HepG2 (cell line): ENCODE measurements at regions not wholly inside any gene's neighbourhood (a gene's known extent, or its start where the extent isn't known, plus 50 kb on each side); places are given as distances from the start of the nearest gene placed in this dataset.

Experiments used
- ATAC-seq: fragments of 200-7000 bp; cut with Tn5 transposase; 3 replicates; pipeline ENCODE4 v1.9.1; 2020; ENCODE audit warnings: mild to moderate bottlenecking, moderate library complexity
- BruUV-seq: library from RNA; stranded (reverse); fragments of 400-500 nt; replicated peaks from 2 replicates; lab custom pipeline; 2021; lab: Mats Ljungman, UMichigan
- CTCF ChIA-PET: fragments of 300-600 bp; formaldehyde crosslinking; extraction: SDS; loops from one replicate; lab custom pipeline; 2021; ENCODE audit warnings: low total read pairs, inconsistent platforms, low intra/inter-chr PET ratio; lab: Yijun Ruan, JAX
- POLR2A ChIA-PET: fragments of 350-600 bp; sonication (Branson Sonifier 250); formaldehyde crosslinking; loops from one replicate; lab custom pipeline; 2020; ENCODE audit warnings: antibody characterized with exemption, inconsistent platforms; lab: Yijun Ruan, JAX
- DNase-seq: peaks from one replicate; pipeline ENCODE4 v3.0.0-alpha.2; 2015; ENCODE audit warnings: low spot score
- FAIRE-seq: peaks from 3 replicates; lab custom pipeline; 2011; peaks lifted over from hg19 to GRCh38; lab: Jason Lieb, UNC
- H2AFZ ChIP-seq: one replicate; pipeline ENCODE4 v1.6.1; 2011; ENCODE audit warnings: low read length, inconsistent platforms
- H3K27ac ChIP-seq: fragments of 300-600 bp; 3 replicates; pipeline ENCODE4 v1.8.0; 2011; ENCODE audit warnings: mixed run types, mild to moderate bottlenecking, mixed read lengths, low read length, inconsistent platforms; ENCODE audit not compliant: insufficient read depth; ENCODE audit errors: extremely low read length
- H3K27me3 ChIP-seq, 2 experiments: fragments of 200-600 bp in 1 of 2; 2 replicates in 1 of 2; 3 replicates in 1 of 2; pipeline versions ENCODE4 v1.6.0 to v1.8.0; 2011; ENCODE audit warnings: low read length in 2 of 2, mild to moderate bottlenecking in 2 of 2, moderate library complexity in 2 of 2, inconsistent platforms in 1 of 2; ENCODE audit not compliant: insufficient read depth in 2 of 2, control insufficient read depth in 1 of 2
- H3K36me3 ChIP-seq, 2 experiments: fragments of 200-600 bp in 1 of 2; replicated peaks in 1 of 2; 2 replicates in 1 of 2; 3 replicates in 1 of 2; pipeline versions ENCODE4 v1.5.1 to v1.8.0; 2011; ENCODE audit warnings: low read length in 2 of 2, inconsistent platforms in 1 of 2; ENCODE audit not compliant: insufficient read depth in 2 of 2, control insufficient read depth in 1 of 2
- H3K4me1 ChIP-seq: 2 replicates; pipeline ENCODE4 v1.5.1; 2012; ENCODE audit warnings: low read length, inconsistent platforms; ENCODE audit not compliant: insufficient read depth
- H3K4me2 ChIP-seq: 2 replicates; pipeline ENCODE4 v1.6.0; 2011; ENCODE audit warnings: low read depth, low read length, inconsistent platforms
- H3K4me3 ChIP-seq, 3 experiments: fragments of 200-600 bp in 1 of 3; sonication (generic), shearing (Covaris generic) in 1 of 3; replicated peaks in 1 of 3; 2 replicates each; pipeline ENCODE4 v1.5.1; 2011 to 2016; ENCODE audit warnings: low read length in 3 of 3, inconsistent platforms in 2 of 3, low read depth in 2 of 3, mild to moderate bottlenecking in 2 of 3, control low read depth in 1 of 3, mixed read lengths in 1 of 3; ENCODE audit not compliant: insufficient read depth in 1 of 3
- H3K79me2 ChIP-seq: one replicate; pipeline ENCODE4 v1.6.1; 2011; ENCODE audit warnings: low read length, inconsistent platforms; ENCODE audit not compliant: insufficient read depth
- H3K9ac ChIP-seq: 2 replicates; pipeline ENCODE4 v1.6.0; 2011; ENCODE audit warnings: mild to moderate bottlenecking, low read depth, low read length, inconsistent platforms; ENCODE audit not compliant: insufficient read depth
- H3K9me3 ChIP-seq: 2 replicates; pipeline ENCODE4 v1.5.1; 2012; ENCODE audit warnings: mild to moderate bottlenecking, low read length
- H4K20me1 ChIP-seq: 2 replicates; pipeline ENCODE4 v1.6.0; 2011; ENCODE audit warnings: inconsistent platforms, mild to moderate bottlenecking, low read length, moderate library complexity; ENCODE audit not compliant: insufficient read depth
- ATF7 ChIP-seq, 2 experiments: fragments of 450-650 bp in 1 of 2; sonication (generic) in 1 of 2; formaldehyde crosslinking in 1 of 2; IDR thresholded peaks; 2 replicates each; pipeline versions ENCODE4 v1.4.0 to v1.6.1; 2016 to 2020; ENCODE audit warnings: antibody characterized with exemption in 1 of 2, mild to moderate bottlenecking in 1 of 2, missing genetic modification reagents in 1 of 2
- BCL6 ChIP-seq: IDR thresholded peaks from 2 replicates; pipeline ENCODE4 v1.6.1; 2016; ENCODE audit warnings: missing genetic modification reagents, missing compliant biosample characterization
- CREB1 ChIP-seq, 2 experiments: fragments of 450-650 bp in 1 of 2; IDR thresholded peaks; 2 replicates each; pipeline ENCODE4 v1.6.1; 2016 to 2017; ENCODE audit warnings: control low read depth in 1 of 2, mild to moderate bottlenecking in 1 of 2, missing compliant biosample characterization in 1 of 2, missing genetic modification characterization in 1 of 2
- KLF9 ChIP-seq: IDR thresholded peaks from 2 replicates; pipeline ENCODE4 v1.6.1; 2016; ENCODE audit warnings: low read depth
- MIER3 ChIP-seq: IDR thresholded peaks from 2 replicates; pipeline ENCODE4 v1.6.1; 2016; ENCODE audit warnings: missing compliant biosample characterization, borderline replicate concordance
- POGZ ChIP-seq: sonication (generic); formaldehyde crosslinking; IDR thresholded peaks from 2 replicates; pipeline ENCODE4 v1.4.0; 2020; ENCODE audit warnings: mild to moderate bottlenecking, missing genetic modification reagents
- RCOR2 ChIP-seq: IDR thresholded peaks from 2 replicates; pipeline ENCODE4 v1.6.1; 2016; ENCODE audit warnings: missing biosample characterization, missing genetic modification reagents
- SRY ChIP-seq: sonication (generic); formaldehyde crosslinking; IDR thresholded peaks from 2 replicates; pipeline ENCODE4 v1.8.0; 2022; ENCODE audit warnings: mild to moderate bottlenecking, missing genetic modification reagents
- ZNF7 ChIP-seq: IDR thresholded peaks from 2 replicates; pipeline ENCODE4 v1.6.1; 2016; ENCODE audit warnings: missing biosample characterization, missing genetic modification reagents
- WGBS: methylation state at CpG from one replicate; pipeline ENCODE4 v1.1.6; 2017; ENCODE audit warnings: low lambda C conversion rate; 5-methylcytosine and 5-hydroxymethylcytosine counted together
- in situ Hi-C: cut with HindIII; loops from 2 replicates; pipeline ENCODE4 v1.10.0; 2017; ENCODE audit warnings: low pct_unique_long_range_greater_than_20kb; ENCODE audit not compliant: extremely low pct_ligation_motif_present
- intact Hi-C: fragments of 100-400 bp; cut with micrococcal nuclease; formaldehyde crosslinking; loops from one replicate; pipeline ENCODE4 v1.10.0; 2022; ENCODE audit not compliant: unreplicated experiment
- TF ChIP-seq, protein P1 (sequence below): sonication (generic); formaldehyde crosslinking; IDR thresholded peaks from 2 replicates; pipeline ENCODE4 v1.5.0; 2020; ENCODE audit warnings: mild to moderate bottlenecking, missing genetic modification reagents

DNA sequence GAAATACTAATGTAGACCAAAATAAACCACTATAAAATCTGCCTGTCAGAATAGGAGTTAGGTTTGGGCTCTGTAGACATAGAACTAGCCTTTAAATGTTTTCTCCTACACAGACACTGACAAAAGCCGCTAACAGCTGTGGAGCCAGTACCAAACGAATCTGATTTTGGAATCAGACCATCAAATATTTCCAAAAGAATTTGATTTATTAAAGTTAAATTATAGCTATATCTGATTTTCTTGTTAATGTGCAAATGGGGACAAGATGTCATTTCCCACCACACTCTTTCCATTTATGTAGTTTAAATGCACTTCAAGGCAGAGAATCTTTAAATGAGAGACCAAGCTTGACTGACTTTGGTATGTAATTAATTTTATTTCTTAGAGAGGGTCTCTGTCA is 343.4 kb upstream of the FIGN start (continued):
- TF ChIP-seq POGZ (CRISPR knock-in tag) (no peak), BCL6 (no peak), RCOR2 (CRISPR knock-in tag) (no peak), ZNF7 (CRISPR knock-in tag) (no peak), KLF9 (CRISPR knock-in tag) (no peak)
- TF ChIP-seq, protein P1, sequence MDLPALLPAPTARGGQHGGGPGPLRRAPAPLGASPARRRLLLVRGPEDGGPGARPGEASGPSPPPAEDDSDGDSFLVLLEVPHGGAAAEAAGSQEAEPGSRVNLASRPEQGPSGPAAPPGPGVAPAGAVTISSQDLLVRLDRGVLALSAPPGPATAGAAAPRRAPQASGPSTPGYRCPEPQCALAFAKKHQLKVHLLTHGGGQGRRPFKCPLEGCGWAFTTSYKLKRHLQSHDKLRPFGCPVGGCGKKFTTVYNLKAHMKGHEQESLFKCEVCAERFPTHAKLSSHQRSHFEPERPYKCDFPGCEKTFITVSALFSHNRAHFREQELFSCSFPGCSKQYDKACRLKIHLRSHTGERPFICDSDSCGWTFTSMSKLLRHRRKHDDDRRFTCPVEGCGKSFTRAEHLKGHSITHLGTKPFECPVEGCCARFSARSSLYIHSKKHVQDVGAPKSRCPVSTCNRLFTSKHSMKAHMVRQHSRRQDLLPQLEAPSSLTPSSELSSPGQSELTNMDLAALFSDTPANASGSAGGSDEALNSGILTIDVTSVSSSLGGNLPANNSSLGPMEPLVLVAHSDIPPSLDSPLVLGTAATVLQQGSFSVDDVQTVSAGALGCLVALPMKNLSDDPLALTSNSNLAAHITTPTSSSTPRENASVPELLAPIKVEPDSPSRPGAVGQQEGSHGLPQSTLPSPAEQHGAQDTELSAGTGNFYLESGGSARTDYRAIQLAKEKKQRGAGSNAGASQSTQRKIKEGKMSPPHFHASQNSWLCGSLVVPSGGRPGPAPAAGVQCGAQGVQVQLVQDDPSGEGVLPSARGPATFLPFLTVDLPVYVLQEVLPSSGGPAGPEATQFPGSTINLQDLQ (CRISPR knock-in tag), result no peak

DNA sequence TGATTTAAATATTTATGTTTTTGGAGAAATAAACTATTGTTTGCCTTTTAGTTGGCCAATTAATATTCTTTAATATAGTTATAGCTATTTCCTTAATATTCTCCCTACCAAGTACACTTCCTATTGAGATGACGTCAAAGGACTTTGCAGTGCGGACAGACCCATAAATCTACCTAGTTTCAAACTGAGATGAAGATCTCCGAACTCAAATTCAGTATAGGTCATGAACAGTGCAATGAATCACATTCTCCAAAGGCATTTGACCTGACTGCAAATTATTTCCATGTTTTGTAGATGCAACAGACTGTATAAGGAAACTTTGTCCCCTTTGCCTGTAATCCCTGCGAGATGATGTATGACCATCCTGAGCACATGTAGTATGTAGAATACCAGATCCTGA is 342.6 kb upstream of the FIGN start:
- intact Hi-C loops (no loop called here), in situ Hi-C loops (no loop called here)
- Histone ChIP-seq H3K27ac (no peak overlapping the region), H3K9ac (no peak overlapping the region), H3K79me2 (no peaks in the 10 kb centered on the region), H3K4me2 (no peak overlapping the region), H3K4me3 (no peak overlapping the region), H2AFZ (no peak overlapping the region), H3K36me3 (no peaks in the 10 kb centered on the region), H3K4me1 (no peaks in the 10 kb centered on the region), H3K9me3 (no peaks in the 10 kb centered on the region), H4K20me1 (no peaks in the 10 kb centered on the region), H3K27me3 (no peaks in the 10 kb centered on the region)
- DNase-seq (no peak), FAIRE-seq (no peak), ATAC-seq (no peak)
- ChIA-PET CTCF (no interaction called here), POLR2A (no interaction called here)
- 14% methylated on average over 4 of the region's 4 CpGs for WGBS
- TF ChIP-seq CREB1 (IDR thresholded peaks at IDR 0.05), result peak; percentile 44; the same call in 1 of the 2 replicates
- TF ChIP-seq CREB1 (CRISPR knock-in tag; IDR thresholded peaks at IDR 0.05), result no peak
- TF ChIP-seq MIER3, result no peak
- no peak for TF ChIP-seq SRY (CRISPR knock-in tag)
- 0 out of 2 replicates have a peak, but pooled peaks have one; percentile 5 for TF ChIP-seq ATF7 (IDR thresholded peaks at IDR 0.05)
- TF ChIP-seq ATF7 (CRISPR knock-in tag; IDR thresholded peaks at IDR 0.05), result no peak
- no TSS peak for BruUV-seq
